Esophagus muscularis mucosa (tissue), 4 donors: ENCODE measurements at regions not wholly inside any gene's neighbourhood (a gene's known extent, or its start where the extent isn't known, plus 50 kb on each side); places are given as distances from the start of the nearest gene placed in this dataset.
"Not testable (repeated sequence)": the region's sequence is repeated elsewhere in the genome, so short reads cannot be mapped to it uniquely, and the experiment has no call there.

ENCODE experiments used
- DNase-seq: peaks from one replicate; pipeline ENCODE4 v3.0.0-alpha.2; 2017; ENCODE audit errors: extremely low spot score
- H3K27ac ChIP-seq, 4 donors: fragments of 200-600 bp; sonication (generic); replicated peaks in 1 of 4; 1 replicate in 3 of 4; 2 replicates in 1 of 4; pipeline ENCODE4 v1.5.1; 2016 to 2019; ENCODE audit warnings: mild to moderate bottlenecking in 1 of 4
- H3K27me3 ChIP-seq, 4 donors: fragments of 200-600 bp; sonication (generic); one replicate each; pipeline versions ENCODE4 v1.5.1 to v1.6.0; 2016 to 2019
- H3K36me3 ChIP-seq, 4 donors: fragments of 200-600 bp; sonication (generic); one replicate each; pipeline ENCODE4 v1.5.1; 2016 to 2019
- H3K4me1 ChIP-seq, 4 donors: fragments of 200-600 bp; sonication (generic); one replicate each; pipeline ENCODE4 v1.5.1; 2016 to 2019
- H3K4me3 ChIP-seq, 4 donors: fragments of 200-600 bp; sonication (generic); 1 replicate in 2 of 4; 2 replicates in 2 of 4; pipeline ENCODE4 v1.5.1; 2016 to 2019; ENCODE audit warnings: mild to moderate bottlenecking in 4 of 4, moderate library complexity in 1 of 4
- H3K9me3 ChIP-seq, 4 donors: fragments of 200-600 bp; sonication (generic); 1 replicate in 3 of 4; 2 replicates in 1 of 4; pipeline ENCODE4 v1.5.1; 2016 to 2019
- CTCF ChIP-seq, 3 experiments: fragments of 200-600 bp in 2 of 3; fragments of 450-650 bp in 1 of 3; sonication (generic) in 2 of 3; IDR thresholded peaks; one replicate each; pipeline ENCODE4 v1.5.1; 2017 to 2019; ENCODE audit warnings: antibody characterized with exemption in 3 of 3, mild to moderate bottlenecking in 2 of 3, moderate library complexity in 1 of 3
- EP300 ChIP-seq: sonication (generic); formaldehyde crosslinking; IDR thresholded peaks from one replicate; pipeline ENCODE4 v1.6.1; 2017; ENCODE audit warnings: antibody characterized with exemption
- POLR2A ChIP-seq: fragments of 450-650 bp; IDR thresholded peaks from one replicate; pipeline ENCODE4 v1.6.1; 2017; ENCODE audit warnings: antibody characterized with exemption, moderate library complexity, mild to moderate bottlenecking, low read depth
- POLR2AphosphoS5 ChIP-seq, 2 donors: sonication (generic); formaldehyde crosslinking; IDR thresholded peaks; one replicate each; pipeline ENCODE4 v1.6.1; 2017; ENCODE audit warnings: antibody characterized with exemption in 2 of 2
- WGBS: methylation state at CpG from one replicate; pipeline ENCODE4 v1.1.5; 2018; 5-methylcytosine and 5-hydroxymethylcytosine counted together
- intact Hi-C: fragments of 100-400 bp; cut with DNase I; formaldehyde crosslinking; loops from one replicate; pipeline ENCODE4 v1.15.1; 2023

DNA sequence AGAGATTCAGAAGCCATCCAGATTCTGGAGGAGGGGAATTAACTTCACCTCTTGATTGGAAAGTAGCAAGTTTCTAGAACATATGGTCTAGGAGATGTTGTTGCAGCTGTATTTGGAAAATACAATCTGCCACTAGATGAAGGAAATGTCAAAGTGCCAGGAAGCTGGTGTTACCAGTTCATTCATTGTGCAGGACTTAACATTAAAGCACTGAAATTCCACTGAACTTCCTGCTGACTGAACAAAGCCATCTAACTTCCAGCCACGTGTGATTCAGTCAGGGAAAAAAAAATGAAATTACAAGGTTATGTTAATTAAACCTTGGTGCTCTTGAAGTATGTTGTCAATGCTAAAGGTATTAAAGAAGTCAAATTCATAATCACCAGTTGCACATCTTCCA is 321.5 kb upstream of the SASH1 start:
- no peak for TF ChIP-seq POLR2A
- TF ChIP-seq POLR2AphosphoS5 (IDR thresholded peaks at IDR 0.05), result no peak
- 43% methylated on average over 1 of the region's 1 CpG for WGBS

GRCh38 chr6:148021699-148022098 is 320.9 kb upstream of the SASH1 start:
- Histone ChIP-seq H3K36me3 (no peaks in the 10 kb centered on the region), H3K4me3 (no peak overlapping the region), H3K27ac (no peak overlapping the region), H3K27me3 (no peaks in the 10 kb centered on the region), H3K9me3 (no peaks in the 10 kb centered on the region), H3K4me1 (no peaks in the 10 kb centered on the region)
- TF ChIP-seq POLR2A (no peak), POLR2AphosphoS5 (IDR thresholded peaks at IDR 0.05) (no peak), EP300 (no peak), CTCF (IDR thresholded peaks at IDR 0.05) (no peak)
- intact Hi-C loops, result no loop called here
- WGBS, result 58% methylated on average over 5 of the region's 5 CpGs
- no peak for DNase-seq

More for the DNA sequence above, 321.5 kb upstream of the SASH1 start:
- H3K27me3 ChIP-seq, result no peaks in the 10 kb centered on the region
- H3K4me1 ChIP-seq, result no peaks in the 10 kb centered on the region
- DNase-seq, result no peak
- H3K4me3 ChIP-seq, result no peak overlapping the region
- no peaks in the 10 kb centered on the region for H3K36me3 ChIP-seq
- no peak overlapping the region for H3K27ac ChIP-seq
- intact Hi-C loops, result no loop called here
- no peaks in the 10 kb centered on the region for H3K9me3 ChIP-seq

DNA sequence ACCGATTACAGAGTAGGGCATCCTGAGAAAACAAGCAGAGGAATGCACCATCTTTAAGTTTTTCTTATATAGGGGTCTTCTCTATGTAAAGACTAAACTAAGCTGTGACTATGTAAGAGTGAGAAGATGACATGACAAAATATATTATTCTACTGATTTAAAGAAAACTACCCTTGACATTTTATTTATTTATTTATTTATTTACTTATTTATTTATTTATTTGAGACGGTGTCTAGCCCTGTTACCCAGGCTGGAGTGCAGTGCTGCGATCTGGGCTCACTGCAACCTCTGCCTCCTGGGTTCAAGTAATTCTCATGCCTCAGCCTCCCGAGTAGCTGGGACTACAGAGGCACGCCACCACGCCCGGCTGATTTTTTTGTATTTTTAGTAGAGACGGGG is 320.4 kb upstream of the SASH1 start:
- DNase-seq, H3K9me3 ChIP-seq, intact Hi-C loops, H3K27me3 ChIP-seq, H3K4me1 ChIP-seq, H3K27ac ChIP-seq, H3K4me3 ChIP-seq, H3K36me3 ChIP-seq: not testable (repeated sequence)
- WGBS, result 96% methylated on average over 8 of the region's 8 CpGs

GRCh38 chr6:148027201-148027600 is 315.4 kb upstream of the SASH1 start:
- Histone ChIP-seq H3K36me3 (no peaks in the 10 kb centered on the region), H3K9me3 (no peaks in the 10 kb centered on the region), H3K4me3 (no peak overlapping the region), H3K4me1 (no peaks in the 10 kb centered on the region), H3K27ac (no peak overlapping the region), H3K27me3 (no peaks in the 10 kb centered on the region)
- 65% methylated on average over 1 of the region's 1 CpG for WGBS
- DNase-seq, result no peak
- intact Hi-C loops, result no loop called here
- no peak for TF ChIP-seq POLR2AphosphoS5 (IDR thresholded peaks at IDR 0.05)
- no peak for TF ChIP-seq POLR2A
- TF ChIP-seq CTCF (IDR thresholded peaks at IDR 0.05), result no peak
- TF ChIP-seq EP300, result no peak

DNA sequence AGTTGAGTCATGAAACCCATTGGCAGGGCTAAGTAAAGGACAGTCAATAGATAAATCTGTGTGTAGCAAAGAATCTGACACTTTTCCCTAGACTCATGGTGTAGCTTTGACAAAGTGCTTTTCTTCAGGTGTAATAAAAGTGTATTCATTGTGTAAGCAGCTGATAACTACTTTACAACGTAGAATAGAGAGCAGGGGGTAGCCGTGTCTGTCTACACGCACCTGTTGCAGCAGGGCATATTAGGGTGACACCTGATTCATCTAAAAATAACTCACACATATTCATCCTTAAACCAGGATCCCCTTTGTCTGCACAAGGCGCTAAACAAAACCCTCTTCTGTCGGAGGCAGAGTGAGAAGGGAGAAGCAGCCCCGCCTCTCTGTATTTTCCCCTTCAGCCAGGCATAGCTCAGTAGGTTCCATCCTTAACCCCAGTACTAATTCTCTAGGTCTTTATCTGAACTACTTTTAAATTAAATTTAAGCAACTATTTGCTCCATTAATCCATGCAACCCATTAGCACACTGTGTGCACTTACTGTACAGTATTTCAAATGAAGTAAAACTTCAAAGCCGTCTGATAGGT is 306.7 kb upstream of the SASH1 start:
- 90% methylated on average over 7 of the region's 7 CpGs for WGBS
- Histone ChIP-seq H3K27me3 (no peaks in the 10 kb centered on the region), H3K36me3 (no peaks in the 10 kb centered on the region), H3K4me1 (no peaks in the 10 kb centered on the region), H3K9me3 (no peaks in the 10 kb centered on the region), H3K4me3 (no peak overlapping the region), H3K27ac (no peak overlapping the region)
- TF ChIP-seq POLR2A (no peak), CTCF (IDR thresholded peaks at IDR 0.05) (no peak), POLR2AphosphoS5 (IDR thresholded peaks at IDR 0.05) (no peak), EP300 (no peak)
- no peak for DNase-seq
- intact Hi-C loops, result no loop called here

DNA sequence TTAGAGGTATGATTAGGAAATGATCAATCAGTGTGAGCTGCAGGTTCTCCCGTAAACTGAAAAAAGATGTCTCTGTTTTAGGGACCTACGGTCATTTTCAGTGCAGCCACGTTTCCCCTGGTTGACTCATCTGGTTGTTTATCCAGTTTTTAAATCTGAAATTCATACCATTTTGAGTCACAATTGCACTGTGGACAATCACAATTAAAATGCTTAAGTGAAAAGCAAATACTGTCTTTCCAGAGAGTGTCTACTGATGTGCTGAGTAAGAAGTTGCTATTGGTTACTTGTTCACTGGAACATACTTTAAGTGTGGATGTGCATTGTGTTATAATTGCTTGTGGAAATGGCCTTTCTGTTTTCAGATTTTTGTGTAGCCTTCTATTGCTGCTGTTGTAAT is 305.1 kb upstream of the SASH1 start:
- peaks cover 0 to 3% (median 0%) of the 10 kb centered on the region in 4 donors for H3K4me1 ChIP-seq
- H3K27ac ChIP-seq, result no peak overlapping the region
- H3K27me3 ChIP-seq, result no peaks in the 10 kb centered on the region
- WGBS, result 71% methylated on average over 3 of the region's 3 CpGs
- no peaks in the 10 kb centered on the region for H3K9me3 ChIP-seq
- intact Hi-C loops, result no loop called here
- no peak overlapping the region for H3K4me3 ChIP-seq
- TF ChIP-seq CTCF (IDR thresholded peaks at IDR 0.05) (no peak), EP300 (no peak), POLR2AphosphoS5 (IDR thresholded peaks at IDR 0.05) (no peak), POLR2A (no peak)
- DNase-seq, result no peak
- no peaks in the 10 kb centered on the region for H3K36me3 ChIP-seq
